Stomach (tissue), 8 donors: ENCODE measurements at regions not wholly inside any gene's neighbourhood (a gene's known extent, or its start where the extent isn't known, plus 50 kb on each side); places are given as distances from the start of the nearest gene placed in this dataset.

Source experiments
- DNase-seq, 2 donors: peaks; one replicate each; pipeline versions ENCODE4 v3.0.0 to v3.0.0-alpha.2; 2013 to 2019
- H3K27ac ChIP-seq, 5 donors: fragments of 200-600 bp in 4 of 5; sonication (generic) in 4 of 5; one replicate each; pipeline ENCODE4 v1.5.1; 2013 to 2019; ENCODE audit warnings: mild to moderate bottlenecking in 1 of 5, moderate library complexity in 1 of 5
- H3K27me3 ChIP-seq, 3 donors: fragments of 200-600 bp; sonication (generic); one replicate each; pipeline ENCODE4 v1.5.1; 2017 to 2019; ENCODE audit warnings: mixed run types in 1 of 3
- H3K36me3 ChIP-seq, 4 donors: fragments of 200-600 bp; sonication (generic); 1 replicate in 3 of 4; 2 replicates in 1 of 4; pipeline ENCODE4 v1.5.1; 2016 to 2019
- H3K4me1 ChIP-seq, 4 donors: fragments of 200-600 bp; sonication (generic); one replicate each; pipeline ENCODE4 v1.5.1; 2016 to 2019
- H3K4me3 ChIP-seq, 4 donors: fragments of 200-600 bp; sonication (generic) in 3 of 4; one replicate each; pipeline ENCODE4 v1.5.1; 2016 to 2019; ENCODE audit warnings: mild to moderate bottlenecking in 1 of 4
- H3K9me3 ChIP-seq, 4 donors: fragments of 200-600 bp; sonication (generic); one replicate each; pipeline ENCODE4 v1.5.1; 2016 to 2019
- EP300 ChIP-seq: sonication (generic); formaldehyde crosslinking; IDR thresholded peaks from one replicate; pipeline ENCODE4 v1.6.1; 2017; ENCODE audit warnings: antibody characterized with exemption
- POLR2A ChIP-seq, 4 donors: fragments of 450-650 bp; IDR thresholded peaks; one replicate each; pipeline ENCODE4 v1.6.1; 2016; ENCODE audit warnings: antibody characterized with exemption in 4 of 4, control low read depth in 2 of 4, mild to moderate bottlenecking in 1 of 4, moderate library complexity in 1 of 4
- POLR2AphosphoS5 ChIP-seq, 3 donors: sonication (generic); formaldehyde crosslinking; IDR thresholded peaks; one replicate each; pipeline ENCODE4 v1.6.1; 2016; ENCODE audit warnings: antibody characterized with exemption in 3 of 3
- WGBS, 5 donors: extraction: QIAGEN DNeasy Blood & Tissue Kit in 3 of 5; methylation state at CpG; one replicate each; pipeline versions ENCODE4 v1.1.5 to v1.1.7; 2013 to 2018; 5-methylcytosine and 5-hydroxymethylcytosine counted together
- intact Hi-C: fragments of 100-400 bp; cut with DNase I; formaldehyde crosslinking; loops from one replicate; pipeline ENCODE4 v1.15.1; 2023; ENCODE audit warnings: low total_unique reads
- TF ChIP-seq, protein P1 (sequence below), 7 experiments: fragments of 450-650 bp in 4 of 7; fragments of 200-600 bp in 3 of 7; sonication (generic) in 3 of 7; IDR thresholded peaks; one replicate each; pipeline ENCODE4 v1.5.1; 2016 to 2019; ENCODE audit warnings: antibody characterized with exemption in 7 of 7, control low read depth in 2 of 7, mild to moderate bottlenecking in 1 of 7
- donor health status: healthy with polysubstance abuse.
- donor health status: Bipolar disorder and iron deficiency.
- donor health status: healthy.

DNA sequence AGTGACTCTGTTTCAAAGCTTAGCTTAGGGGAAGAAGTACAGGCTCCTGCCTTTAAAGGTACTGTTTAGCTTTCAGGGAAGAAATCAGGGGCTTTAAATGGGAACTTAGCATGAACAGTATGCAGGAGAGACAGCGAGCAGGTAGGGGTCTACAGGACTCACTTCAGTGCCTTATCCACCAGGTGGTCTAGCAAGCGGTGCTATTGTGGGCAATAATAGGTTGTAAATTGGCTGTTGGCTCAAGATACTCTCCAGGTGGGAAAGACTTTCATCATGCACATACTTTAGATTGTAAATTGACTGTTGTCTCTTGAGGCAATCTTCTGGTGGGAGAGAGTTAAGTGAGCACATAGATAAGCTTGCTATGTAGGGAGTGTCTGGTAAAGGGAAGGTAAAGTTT lies 358.6 kb upstream of the DLGAP1 start:
- H3K4me1 ChIP-seq, result no peaks in the 10 kb centered on the region
- TF ChIP-seq, protein P1, sequence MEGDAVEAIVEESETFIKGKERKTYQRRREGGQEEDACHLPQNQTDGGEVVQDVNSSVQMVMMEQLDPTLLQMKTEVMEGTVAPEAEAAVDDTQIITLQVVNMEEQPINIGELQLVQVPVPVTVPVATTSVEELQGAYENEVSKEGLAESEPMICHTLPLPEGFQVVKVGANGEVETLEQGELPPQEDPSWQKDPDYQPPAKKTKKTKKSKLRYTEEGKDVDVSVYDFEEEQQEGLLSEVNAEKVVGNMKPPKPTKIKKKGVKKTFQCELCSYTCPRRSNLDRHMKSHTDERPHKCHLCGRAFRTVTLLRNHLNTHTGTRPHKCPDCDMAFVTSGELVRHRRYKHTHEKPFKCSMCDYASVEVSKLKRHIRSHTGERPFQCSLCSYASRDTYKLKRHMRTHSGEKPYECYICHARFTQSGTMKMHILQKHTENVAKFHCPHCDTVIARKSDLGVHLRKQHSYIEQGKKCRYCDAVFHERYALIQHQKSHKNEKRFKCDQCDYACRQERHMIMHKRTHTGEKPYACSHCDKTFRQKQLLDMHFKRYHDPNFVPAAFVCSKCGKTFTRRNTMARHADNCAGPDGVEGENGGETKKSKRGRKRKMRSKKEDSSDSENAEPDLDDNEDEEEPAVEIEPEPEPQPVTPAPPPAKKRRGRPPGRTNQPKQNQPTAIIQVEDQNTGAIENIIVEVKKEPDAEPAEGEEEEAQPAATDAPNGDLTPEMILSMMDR (IDR thresholded peaks at IDR 0.05), result no peak
- no peak for TF ChIP-seq EP300
- no peak for TF ChIP-seq POLR2A (IDR thresholded peaks at IDR 0.05)
- TF ChIP-seq POLR2AphosphoS5 (IDR thresholded peaks at IDR 0.05), result no peak
- H3K27ac ChIP-seq, result no peak overlapping the region
- H3K27me3 ChIP-seq, result no peaks in the 10 kb centered on the region
- DNase-seq, result no peak
- 73 to 86% (median 81%) methylated on average over 2 of the region's 2 CpGs for WGBS, 5 donors
- no peaks in the 10 kb centered on the region for H3K36me3 ChIP-seq
- intact Hi-C loops, result no loop called here
- peaks cover 0 to 13% (median 0%) of the 10 kb centered on the region in 4 donors for H3K9me3 ChIP-seq
- H3K4me3 ChIP-seq, result no peak overlapping the region

DNA sequence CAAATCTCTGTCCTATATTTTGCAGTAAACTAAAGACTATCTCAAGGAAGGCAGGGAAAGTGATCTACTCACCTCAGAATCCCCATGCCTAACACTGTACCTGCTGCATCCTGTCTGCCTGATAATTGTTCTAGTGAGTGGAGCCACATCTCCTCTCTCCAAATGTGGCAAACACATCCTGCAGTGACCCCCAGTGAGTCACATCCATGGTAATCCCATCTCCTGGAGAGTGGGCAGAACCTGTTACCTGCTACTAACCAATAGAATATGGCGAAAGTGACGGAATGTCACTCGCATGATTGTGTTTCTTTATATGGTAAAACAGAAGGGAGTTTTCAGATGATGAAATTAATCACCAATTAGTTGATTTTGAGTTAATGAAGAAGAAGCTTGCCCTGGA lies 353.8 kb upstream of the DLGAP1 start:
- H3K36me3 ChIP-seq, result no peaks in the 10 kb centered on the region
- no peaks in the 10 kb centered on the region for H3K9me3 ChIP-seq
- H3K4me1 ChIP-seq, result no peaks in the 10 kb centered on the region
- no peak overlapping the region for H3K27ac ChIP-seq
- no peak overlapping the region for H3K4me3 ChIP-seq
- no peak for DNase-seq
- intact Hi-C loops, result no loop called here
- no peaks in the 10 kb centered on the region for H3K27me3 ChIP-seq
- TF ChIP-seq POLR2A (IDR thresholded peaks at IDR 0.05), result no peak
- no peak for TF ChIP-seq POLR2AphosphoS5 (IDR thresholded peaks at IDR 0.05)
- WGBS, 5 donors, result 76 to 94% (median 89%) methylated on average over 3 of the region's 3 CpGs

DNA sequence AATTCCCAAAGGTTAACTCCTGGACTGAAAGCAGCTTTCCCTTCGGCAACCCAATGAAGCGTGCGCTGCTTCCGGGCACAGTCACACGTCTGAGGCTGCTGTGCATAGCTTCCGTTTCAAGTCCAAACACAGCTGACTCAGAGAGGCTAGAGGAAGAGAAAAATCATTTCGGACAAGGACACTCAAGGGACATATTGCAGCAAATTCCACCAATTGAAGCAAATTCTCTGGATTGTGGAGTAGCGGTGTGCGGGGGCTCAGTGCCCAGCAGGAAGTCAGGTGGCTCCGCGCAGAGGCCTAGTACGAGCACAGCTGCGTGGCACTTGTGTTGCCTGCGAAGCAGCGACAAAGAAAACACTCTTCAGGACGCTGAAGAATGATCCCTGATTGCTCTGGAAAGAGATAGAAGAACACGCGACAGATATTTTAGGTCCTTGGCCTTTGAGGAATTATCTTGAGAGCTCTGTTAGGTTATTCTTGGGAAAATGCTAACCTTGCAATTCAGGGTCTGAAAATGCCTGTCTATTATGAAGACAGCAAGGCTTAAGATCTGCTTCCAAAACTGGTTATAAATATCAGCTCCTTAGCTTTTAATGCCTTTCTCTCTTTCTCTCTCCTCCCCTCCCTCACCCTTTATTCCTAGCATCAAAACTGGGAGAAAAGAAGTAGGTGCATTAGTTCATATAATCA lies 352.6 kb upstream of the DLGAP1 start:
- intact Hi-C loops, result no loop called here

DNA sequence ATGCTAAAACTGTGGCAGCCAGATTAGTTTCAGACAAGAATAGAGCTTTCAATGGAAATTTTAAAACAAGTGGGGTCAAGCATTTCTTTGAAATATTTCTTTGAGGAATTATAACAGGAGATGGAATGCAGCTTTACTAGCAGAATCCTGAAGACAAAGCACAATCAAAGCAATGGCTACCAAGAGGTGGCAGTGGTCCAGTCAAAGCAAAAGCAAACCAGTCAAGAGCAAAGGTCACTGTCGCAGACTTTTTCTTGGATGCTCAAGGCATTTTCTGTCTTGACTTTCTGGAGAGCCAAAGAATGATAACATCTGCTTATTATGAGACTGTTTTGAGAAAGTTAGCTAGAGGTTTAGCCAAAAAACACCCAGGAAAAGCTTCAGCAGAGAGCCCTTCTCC lies 351.2 kb upstream of the DLGAP1 start:
- H3K4me1 ChIP-seq, result no peaks in the 10 kb centered on the region
- no peaks in the 10 kb centered on the region for H3K27me3 ChIP-seq
- no peak overlapping the region for H3K27ac ChIP-seq
- 68 to 100% (median 90%) methylated on average over 1 of the region's 1 CpG for WGBS, 5 donors
- intact Hi-C loops, result no loop called here
- H3K9me3 ChIP-seq, result peaks cover 0 to 20% (median 11%) of the 10 kb centered on the region in 4 donors
- TF ChIP-seq EP300 (no peak), POLR2AphosphoS5 (IDR thresholded peaks at IDR 0.05) (no peak), POLR2A (IDR thresholded peaks at IDR 0.05) (no peak)
- TF ChIP-seq, protein P1 (IDR thresholded peaks at IDR 0.05), result no peak
- H3K36me3 ChIP-seq, result no peaks in the 10 kb centered on the region
- no peak overlapping the region for H3K4me3 ChIP-seq
- DNase-seq, result no peak

More for the DNA sequence above, 352.6 kb upstream of the DLGAP1 start:
- H3K36me3 ChIP-seq, result no peaks in the 10 kb centered on the region
- H3K27me3 ChIP-seq, result no peaks in the 10 kb centered on the region
- WGBS, 5 donors, result 81 to 90% (median 87%) methylated on average over 18 of the region's 18 CpGs
- peaks cover 0 to 8% (median 8%) of the 10 kb centered on the region in 4 donors for H3K9me3 ChIP-seq
- no peak for TF ChIP-seq POLR2AphosphoS5 (IDR thresholded peaks at IDR 0.05)
- TF ChIP-seq POLR2A (IDR thresholded peaks at IDR 0.05), result no peak
- TF ChIP-seq, protein P1 (IDR thresholded peaks at IDR 0.05), result no peak
- no peak for TF ChIP-seq EP300
- DNase-seq, result peak in 1 of 2 donors; percentile 2
- no peak overlapping the region for H3K4me3 ChIP-seq
- no peaks in the 10 kb centered on the region for H3K4me1 ChIP-seq
- H3K27ac ChIP-seq, result no peak overlapping the region

DNA sequence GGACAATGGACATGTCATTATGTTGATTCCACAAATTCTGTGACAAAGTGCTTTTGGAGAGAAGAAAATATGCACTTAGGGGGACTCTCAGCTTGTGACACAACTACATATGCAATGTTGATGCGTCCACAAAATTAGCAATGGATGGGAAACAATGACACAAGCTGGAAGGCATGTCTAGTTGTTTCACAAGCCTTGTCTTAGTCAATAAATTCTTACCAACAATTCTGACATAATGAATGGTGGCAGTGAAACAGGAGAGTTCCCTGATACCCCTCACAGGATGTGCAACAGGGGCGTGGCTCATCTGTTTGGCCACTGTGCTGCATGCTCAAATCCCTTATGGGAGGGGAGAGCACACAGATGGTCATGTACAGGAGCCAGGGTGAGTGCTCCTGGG lies 347.2 kb upstream of the DLGAP1 start:
- no peaks in the 10 kb centered on the region for H3K4me1 ChIP-seq
- 61 to 86% (median 66%) methylated on average over 1 to 2 of the region's 2 CpGs for WGBS, 5 donors
- no peak overlapping the region for H3K4me3 ChIP-seq
- intact Hi-C loops, result no loop called here
- TF ChIP-seq POLR2A (IDR thresholded peaks at IDR 0.05), result no peak
- no peak for TF ChIP-seq POLR2AphosphoS5 (IDR thresholded peaks at IDR 0.05)
- TF ChIP-seq EP300, result no peak
- TF ChIP-seq, protein P1 (IDR thresholded peaks at IDR 0.05), result no peak
- peaks cover 0 to 49% (median 20%) of the 10 kb centered on the region in 4 donors for H3K9me3 ChIP-seq
- no peak for DNase-seq
- H3K27me3 ChIP-seq, result no peaks in the 10 kb centered on the region
- no peak overlapping the region for H3K27ac ChIP-seq
- H3K36me3 ChIP-seq, result no peaks in the 10 kb centered on the region
